ENCODE measurements at regions not wholly inside any gene's neighbourhood (a gene's known extent, or its start where the extent isn't known, plus 50 kb on each side); places are given as distances from the start of the nearest gene placed in this dataset.

- DNase-seq: no peak
Measured at GRCh38 chr3:182524711-182525401, 268.4 kb upstream of the ATP11B start.

GRCh38 chr3:182525766-182526374 lies 267.4 kb upstream of the ATP11B start:
- no peak for DNase-seq

- DNase-seq: no peak
Measured at GRCh38 chr3:182527745-182528144, 265.6 kb upstream of the ATP11B start.

- DNase-seq: no peak
Measured at GRCh38 chr3:182530316-182530715, 263.0 kb upstream of the ATP11B start.

- DNase-seq: no peak
Measured at GRCh38 chr3:182533394-182533793, 259.9 kb upstream of the ATP11B start.

- DNase-seq: no peak
Measured at GRCh38 chr3:182544542-182544941, 248.8 kb upstream of the ATP11B start.

- no peak for DNase-seq
Measured at GRCh38 chr3:182562274-182562673, 231.0 kb upstream of the ATP11B start.

GRCh38 chr3:182565916-182566796 lies 227.1 kb upstream of the ATP11B start:
- DNase-seq: no peak

- no peak for DNase-seq
Measured at GRCh38 chr3:182567700-182568099, 225.6 kb upstream of the ATP11B start.

- no peak for DNase-seq
Measured at GRCh38 chr3:182568261-182568660, 225.0 kb upstream of the ATP11B start.

- no peak for DNase-seq
Measured at GRCh38 chr3:182568876-182569275, 224.4 kb upstream of the ATP11B start.

GRCh38 chr3:182570946-182571594 lies 222.2 kb upstream of the ATP11B start:
- no peak for DNase-seq

- no peak for DNase-seq
Measured at GRCh38 chr3:182575941-182576340, 217.4 kb upstream of the ATP11B start.

- DNase-seq: no peak
Measured at GRCh38 chr3:182583545-182583944, 209.8 kb upstream of the ATP11B start.

- no peak for DNase-seq
Measured at GRCh38 chr3:182585532-182586150, 207.7 kb upstream of the ATP11B start.

- no peak for DNase-seq
Measured at GRCh38 chr3:182592747-182593146, 200.6 kb upstream of the ATP11B start.

- DNase-seq: no peak
Measured at GRCh38 chr3:182596676-182597410, 196.5 kb upstream of the ATP11B start.

GRCh38 chr3:182597621-182598041 lies 195.7 kb upstream of the ATP11B start:
- DNase-seq: no peak

GRCh38 chr3:182601597-182601996 lies 191.7 kb upstream of the ATP11B start:
- DNase-seq: no peak

GRCh38 chr3:182603501-182603900 lies 189.8 kb upstream of the ATP11B start:
- DNase-seq: no peak

GRCh38 chr3:182605882-182606611 lies 187.3 kb upstream of the ATP11B start:
- DNase-seq: no peak
